ENCODE measurements at regions not wholly inside any gene's neighbourhood (a gene's known extent, or its start where the extent isn't known, plus 50 kb on each side); places are given as distances from the start of the nearest gene placed in this dataset.
"Not testable (repeated sequence)": the region's sequence is repeated elsewhere in the genome, so short reads cannot be mapped to it uniquely, and the experiment has no call there.

DNA sequence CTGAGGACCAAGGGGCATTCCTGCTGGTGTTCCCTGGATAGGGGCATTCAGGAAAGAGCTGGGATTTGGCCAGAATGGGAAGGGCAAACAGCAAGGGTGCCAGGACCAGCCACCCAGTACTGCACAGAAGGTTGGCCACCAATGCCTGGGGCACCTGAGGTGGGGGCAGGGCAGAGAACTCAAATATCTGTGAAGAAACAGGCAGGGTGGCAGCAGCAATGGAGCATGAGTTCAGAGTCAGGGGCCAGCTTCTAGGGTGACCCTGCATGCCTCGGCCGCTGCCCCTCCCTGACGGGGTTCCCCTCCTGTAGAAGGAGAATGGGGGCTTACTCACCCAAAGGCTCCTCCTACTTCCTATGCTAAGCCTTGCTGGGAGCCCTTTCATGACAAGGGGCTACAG, 79.3 kb upstream of the SHANK2 start:
- DNase-seq: no peak

DNA sequence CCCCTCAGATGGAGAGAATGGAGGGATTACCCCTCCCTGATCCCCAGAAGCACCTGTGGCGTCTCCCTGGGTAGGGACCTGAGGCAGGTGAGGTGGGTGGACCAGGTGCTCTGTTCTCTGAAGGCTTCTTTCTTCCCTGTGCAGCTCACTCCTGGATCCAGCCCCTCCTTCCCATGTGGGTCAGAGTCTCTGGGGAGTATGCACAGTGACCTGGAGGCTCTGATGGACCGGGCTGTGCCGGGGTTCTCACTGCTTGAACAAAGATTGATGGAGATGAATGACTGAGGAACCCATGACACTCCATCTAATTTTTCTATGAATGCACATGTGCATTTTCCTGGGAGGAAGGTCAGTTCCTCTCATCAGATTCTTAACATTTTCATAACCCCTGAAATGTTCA, 78.6 kb upstream of the SHANK2 start:
- DNase-seq: no peak

DNA sequence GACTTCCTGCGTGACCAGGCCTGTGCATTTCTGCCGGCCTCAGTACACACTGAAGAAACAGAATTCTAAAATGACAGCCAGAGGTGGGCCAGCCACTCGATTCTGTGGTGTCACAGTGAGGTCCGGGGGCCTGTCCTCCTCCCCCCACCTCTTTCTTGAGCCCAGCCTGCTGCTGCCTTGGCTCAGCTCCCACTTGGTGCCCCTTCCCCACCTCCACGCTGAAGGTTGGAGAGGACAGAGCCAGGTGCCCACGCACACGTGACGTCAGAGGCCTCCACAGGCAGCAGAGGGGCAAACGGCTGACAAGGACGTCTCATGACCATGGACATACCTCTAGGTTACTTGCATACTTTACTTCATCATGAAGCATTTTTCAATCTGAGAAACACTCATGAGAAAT, 78.0 kb upstream of the SHANK2 start:
- no peak for DNase-seq

DNA sequence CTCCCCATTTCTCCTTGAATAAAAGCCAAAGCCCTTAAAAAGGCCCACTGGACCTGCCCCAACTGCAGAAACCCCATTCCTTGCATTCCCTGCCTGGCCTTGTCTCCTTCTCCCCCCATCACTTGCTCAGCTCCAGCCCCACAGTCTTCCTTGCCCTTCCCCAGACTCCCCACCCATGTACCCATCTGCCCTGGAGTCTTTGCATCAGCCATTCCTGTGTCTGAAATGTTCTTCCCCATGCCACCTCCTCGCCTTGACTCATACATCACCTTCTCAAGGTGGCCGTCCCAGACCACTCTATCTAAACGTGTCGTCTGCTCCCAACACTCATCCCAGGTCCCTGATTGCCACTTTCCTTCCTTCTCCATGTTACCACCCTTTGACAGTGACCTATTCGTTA, 77.4 kb upstream of the SHANK2 start:
- no peak for DNase-seq

DNA sequence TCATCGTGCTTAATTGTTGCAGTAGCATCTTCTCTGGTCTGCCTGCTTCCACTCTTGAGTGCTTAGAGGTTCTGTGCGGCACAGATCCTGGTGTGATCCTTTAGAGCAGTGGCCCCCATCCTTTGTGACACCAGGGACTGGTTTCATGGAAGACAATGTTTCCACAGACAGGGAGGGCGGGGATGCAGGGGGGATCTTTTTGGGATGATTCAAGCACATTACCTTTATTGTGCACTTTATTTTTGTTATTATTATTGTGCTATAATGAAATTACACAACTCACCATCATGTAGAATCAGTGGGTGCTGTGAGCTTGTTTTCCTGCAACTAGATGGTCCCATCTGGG, 76.8 kb upstream of the SHANK2 start:
- DNase-seq: no peak

DNA sequence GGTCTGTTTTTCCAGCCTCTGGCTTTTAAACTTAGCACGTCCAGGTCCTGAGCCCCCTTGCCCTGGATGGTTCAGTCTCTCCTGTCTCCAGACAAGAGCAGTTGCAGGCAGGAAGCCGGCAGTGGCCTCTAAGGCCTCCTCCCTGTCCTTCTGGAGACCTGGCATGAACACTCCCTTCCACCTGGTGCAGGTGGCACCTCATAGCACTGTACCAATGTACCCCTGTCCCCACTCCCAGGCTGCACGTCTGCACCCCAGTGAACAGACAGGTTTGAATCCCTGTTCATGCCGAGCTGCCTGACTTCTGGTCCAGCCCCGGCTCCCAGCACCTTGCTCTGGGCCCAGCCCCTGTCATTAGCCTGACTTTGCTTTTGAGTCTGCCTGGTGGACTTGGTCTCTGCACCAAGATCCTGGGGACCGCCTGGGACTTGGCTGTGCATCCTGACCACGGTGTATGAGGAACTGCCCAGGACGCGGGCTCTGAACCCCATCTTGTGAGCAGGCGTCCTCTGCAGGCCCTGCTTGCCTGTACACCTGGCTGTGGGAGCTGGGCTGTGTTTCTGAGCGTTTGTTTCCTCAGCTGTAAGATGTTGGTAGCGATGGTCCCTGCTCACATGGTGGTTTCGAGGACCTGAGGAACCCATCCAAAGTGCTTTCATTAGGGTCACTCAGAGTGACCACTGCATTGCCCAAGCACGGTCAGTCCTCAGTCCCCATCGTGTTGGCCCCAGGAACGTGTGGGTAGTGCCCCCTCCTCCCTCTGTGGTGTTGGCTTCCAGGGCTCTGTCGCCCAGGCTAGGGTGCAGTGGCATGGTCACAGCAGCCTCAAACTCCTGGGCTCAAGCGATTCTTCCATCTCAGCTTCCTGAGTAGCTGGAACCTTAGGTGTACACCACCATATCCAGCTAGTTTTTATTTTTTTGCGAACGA, 75.0 kb upstream of the SHANK2 start:
- no peak for DNase-seq

DNA sequence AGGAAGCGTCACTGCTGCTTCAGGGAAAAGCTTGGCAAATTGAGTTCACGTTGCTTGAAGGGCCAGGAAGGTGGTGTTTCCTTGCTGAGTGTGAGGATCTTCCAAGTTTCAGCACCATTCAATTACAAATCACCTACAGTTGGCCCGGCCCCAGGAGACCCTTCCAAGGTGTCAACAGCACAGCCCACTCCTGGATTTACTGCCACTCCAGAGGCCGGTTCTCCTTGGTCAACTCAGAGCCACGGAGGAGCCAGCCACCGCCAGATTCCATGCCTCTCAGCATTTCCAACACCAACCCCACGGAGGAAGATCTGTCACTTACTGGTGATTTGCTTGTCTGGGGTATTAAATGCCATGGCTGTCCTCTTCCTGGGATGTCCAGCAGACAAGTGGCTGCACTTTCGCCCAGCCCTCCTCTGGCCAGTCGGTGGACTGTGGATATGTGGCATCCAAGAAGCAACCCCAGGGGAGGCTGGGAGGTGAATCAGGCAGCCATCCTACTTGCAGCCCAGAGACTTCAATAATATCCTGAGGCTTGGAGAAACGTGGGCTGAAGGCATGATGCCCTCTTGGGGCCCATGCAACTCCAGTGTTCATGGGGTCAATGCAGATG, 74.1 kb upstream of the SHANK2 start:
- DNase-seq: no peak

DNA sequence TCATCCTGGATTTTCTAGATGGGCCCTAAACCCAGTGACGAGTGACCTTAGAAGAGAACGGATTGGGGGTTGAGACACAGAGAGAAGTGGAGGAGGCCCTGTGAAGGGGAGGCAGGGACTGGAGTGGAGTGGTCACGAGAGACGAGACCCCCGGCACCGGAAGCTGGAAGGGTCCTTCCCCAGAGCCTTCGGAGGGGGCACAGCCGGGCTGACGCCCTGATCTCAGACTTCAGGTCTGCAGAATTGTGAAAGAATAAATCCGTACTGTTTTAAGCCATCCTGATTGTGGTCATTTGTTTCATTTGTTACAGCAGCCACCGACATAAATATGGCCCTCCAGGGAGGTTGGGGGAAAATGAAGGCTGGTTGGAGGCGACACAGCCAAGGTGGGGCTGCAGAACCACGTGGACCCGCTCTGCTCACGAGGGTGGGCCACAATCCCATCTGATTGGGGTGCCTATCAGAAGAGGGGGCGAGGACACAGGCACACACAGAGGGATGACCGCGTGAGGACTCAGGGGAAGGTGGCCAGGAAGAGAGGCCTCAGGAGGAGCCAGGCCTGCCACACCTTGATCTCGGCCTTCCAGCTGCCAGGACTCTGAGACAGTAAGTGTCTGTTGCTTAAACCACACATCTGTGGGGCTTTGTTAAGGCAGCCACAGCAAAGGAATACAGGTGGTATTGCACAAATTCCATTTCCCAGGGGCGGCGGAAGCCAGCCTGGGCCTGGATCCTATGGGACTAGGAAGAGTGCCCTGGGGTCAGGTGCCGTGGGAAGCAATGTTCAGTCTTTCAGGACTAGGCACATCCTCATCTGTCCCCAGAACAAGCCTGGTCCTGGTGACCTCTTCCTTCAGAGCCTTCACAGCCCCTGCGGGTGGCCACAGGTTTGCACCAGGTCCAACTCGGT, 73.3 kb upstream of the SHANK2 start:
- DNase-seq: no peak

DNA sequence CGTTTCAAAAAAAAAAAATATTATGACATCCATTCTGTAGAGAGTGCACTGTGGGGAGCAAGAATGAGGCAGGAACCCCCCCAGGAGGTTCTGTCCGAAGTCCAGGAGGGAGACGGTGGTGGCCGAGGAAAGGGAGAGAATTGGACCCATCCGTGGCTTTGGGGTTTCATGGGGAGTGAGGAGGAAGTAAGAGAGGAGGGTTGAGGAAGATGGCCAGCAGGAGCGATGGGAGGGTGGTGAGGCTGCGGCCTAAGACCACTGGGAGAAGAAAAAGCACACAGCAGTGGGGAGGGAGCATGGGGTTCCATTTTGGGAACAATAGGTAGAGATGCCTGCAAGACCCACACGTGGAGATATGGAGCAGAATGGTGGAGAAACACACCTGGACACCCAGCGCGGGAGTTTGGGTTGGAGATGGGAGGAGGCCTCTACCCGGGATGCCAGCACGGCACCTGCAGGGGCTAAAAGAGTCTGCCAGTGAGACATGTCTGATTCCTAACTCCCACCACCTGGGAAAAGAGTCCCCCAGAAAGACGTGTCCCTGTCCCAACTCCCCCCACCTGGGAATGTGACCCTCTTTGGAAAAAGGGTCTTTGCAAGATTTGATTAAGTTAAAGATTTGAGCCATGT, 72.5 kb upstream of the SHANK2 start:
- DNase-seq: no peak

DNA sequence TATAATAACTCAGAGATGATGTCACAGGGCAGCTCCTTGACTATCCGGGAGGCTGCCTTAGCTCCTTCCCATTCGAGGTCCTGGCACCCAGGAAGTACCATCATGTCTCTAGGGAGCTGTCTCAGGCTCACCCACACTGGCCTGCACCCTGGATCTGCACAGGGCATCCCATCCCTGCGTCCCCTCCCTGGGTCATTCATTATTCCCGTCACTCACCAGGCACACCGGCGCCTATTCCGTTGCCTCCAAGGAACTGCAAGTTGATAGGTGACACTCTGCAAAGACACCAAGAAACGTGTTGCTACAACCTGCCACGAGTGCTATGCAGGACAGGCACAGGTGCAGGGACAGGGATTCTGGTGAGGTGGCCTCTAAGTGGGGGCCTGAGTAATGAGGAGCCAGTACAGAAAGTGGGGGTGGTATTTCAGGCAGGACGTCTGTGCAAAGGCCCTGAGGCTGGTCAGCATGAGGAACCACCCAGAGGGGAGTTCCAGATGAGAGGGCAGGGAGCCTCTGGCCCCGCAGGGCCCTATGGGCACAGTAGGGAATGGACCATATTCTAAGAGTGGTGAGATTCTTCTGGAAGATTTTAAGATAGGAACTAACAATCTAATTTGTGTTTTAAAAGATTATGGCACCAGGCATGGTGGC, 71.6 kb upstream of the SHANK2 start:
- DNase-seq: no peak

DNA sequence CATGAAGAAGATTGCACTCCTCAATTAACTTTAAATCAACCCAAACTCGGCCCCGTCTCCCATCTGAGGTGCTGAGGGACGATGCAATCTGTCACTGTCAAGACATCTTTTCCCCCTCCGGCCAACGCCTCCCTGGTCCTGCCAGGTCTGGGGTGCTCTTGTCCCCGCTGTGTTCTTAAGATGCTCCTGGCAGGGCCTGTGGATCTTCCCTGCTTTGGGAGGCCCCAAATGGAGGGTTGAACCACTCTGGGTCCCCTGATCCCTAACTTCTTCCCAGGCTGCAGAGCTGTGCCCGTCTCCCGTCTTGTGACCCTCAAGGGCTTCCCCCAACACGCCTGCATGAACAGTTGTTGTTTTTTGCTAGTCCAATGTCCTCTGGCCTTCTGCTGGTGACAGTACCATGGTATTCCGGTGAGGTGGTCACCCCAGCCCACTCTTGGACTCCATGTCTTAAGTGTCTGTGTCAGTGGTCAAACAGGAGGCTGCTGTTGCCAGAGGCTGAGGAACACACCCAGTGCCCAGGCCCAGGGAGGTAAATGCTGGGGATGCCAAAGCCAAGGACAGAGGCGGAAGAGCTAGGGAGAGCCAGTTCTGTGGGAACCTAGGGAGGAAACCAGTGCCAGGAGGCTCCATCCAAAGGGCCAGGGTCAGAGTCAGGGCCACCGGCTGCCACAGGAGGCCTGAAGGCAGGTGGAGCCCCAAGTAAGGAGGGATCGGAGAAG, 70.6 kb upstream of the SHANK2 start:
- DNase-seq: no peak

DNA sequence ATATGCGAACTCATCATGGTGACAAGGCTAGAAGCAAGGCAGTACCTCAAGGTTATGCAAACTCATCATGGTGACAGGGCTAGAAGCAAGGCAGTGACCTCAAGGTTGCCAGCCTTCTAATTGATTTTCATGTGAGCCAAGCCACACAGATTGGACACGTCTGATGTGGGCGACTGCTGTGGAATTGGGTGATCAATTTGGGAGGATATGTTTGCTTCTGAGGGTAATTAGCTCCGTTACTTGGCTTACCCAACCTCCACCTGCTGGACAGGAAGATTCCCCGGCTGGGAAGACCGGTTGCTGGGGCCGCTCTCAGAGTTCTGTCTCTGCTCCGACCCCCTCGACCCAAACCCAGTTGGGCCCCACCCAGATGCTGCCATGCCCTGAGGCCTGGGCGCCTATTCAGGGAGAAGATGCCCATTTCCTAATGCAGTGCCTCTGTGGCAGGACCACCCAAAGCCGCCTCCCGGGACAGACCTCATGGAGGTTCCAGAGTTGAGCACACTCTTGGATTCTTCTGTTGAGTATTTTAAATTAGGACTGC, 69.9 kb upstream of the SHANK2 start:
- no peak for DNase-seq

DNA sequence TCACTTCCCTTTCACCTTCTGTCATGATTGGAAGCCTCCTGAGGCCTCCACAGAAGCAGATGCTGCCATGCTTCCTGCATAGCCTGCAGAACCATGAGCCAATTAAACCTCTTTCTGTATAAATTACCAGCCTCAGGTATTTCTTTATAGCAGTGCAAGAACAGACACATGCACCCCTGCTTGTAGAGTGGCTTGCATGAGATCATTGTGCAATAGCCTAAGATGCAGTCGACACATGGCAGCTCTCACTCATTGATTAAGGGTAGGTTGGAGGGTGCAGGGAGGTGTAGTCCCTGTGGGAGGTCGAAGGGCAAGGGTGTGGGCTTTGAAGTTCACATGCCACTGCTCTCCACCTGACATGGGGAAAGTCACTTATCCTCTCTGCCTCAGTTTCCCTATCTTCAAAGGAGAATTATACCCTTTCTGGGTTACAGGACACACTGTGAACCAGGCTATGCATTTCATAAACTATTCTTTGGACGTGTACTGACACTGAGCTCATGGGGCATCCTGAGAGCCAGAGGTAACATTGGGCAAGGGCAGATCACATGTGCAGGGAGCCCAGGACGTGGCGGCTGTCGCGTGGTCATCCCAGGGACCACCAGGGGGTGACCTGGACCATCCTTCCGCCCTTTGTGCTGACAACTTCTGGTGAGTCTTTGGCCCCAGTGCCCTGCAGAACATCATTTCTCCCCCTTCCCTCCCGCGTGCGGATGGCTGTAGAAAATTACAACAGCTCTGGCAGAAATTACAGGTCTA, 69.2 kb upstream of the SHANK2 start:
- no peak for DNase-seq

DNA sequence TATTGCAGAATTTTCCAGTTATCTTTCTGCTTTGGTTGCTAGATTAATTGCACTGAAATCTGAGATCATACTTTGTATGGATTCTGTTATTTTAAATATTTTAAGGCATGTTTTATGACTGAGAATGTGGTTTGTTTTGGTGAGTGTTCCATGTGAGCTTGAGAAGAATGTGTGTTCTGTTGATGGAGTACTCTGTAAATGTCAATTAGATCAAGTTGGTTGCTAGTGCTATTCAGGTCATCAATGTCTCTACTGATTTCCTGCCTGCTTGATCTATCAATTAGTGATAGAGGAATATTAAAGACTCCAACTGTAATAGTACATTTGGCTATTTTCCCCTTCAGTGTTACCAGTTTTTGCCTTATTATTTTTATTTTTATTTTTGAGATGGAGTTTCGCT, 64.3 kb upstream of the SHANK2 start:
- DNase-seq: no peak

DNA sequence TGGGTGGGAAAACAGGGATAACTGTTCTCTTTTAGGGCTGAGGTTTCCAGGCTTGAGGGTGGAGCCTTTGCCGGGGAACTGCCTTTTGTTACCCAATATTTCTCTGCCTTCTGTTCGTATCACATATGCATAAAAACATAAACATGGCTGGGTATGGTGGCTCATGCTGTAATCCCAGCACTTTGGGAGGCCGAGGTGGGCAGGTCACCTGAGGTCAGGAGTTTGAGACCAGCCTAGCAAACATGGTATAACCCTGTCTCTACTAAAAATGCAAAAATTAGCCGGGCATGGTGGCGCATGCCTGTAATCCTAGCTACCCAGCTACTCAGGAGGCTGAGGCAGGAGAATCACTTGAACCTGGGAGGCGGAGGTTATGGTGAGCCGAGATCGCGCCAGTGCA, 60.2 kb upstream of the SHANK2 start:
- not testable (repeated sequence) for DNase-seq

DNA sequence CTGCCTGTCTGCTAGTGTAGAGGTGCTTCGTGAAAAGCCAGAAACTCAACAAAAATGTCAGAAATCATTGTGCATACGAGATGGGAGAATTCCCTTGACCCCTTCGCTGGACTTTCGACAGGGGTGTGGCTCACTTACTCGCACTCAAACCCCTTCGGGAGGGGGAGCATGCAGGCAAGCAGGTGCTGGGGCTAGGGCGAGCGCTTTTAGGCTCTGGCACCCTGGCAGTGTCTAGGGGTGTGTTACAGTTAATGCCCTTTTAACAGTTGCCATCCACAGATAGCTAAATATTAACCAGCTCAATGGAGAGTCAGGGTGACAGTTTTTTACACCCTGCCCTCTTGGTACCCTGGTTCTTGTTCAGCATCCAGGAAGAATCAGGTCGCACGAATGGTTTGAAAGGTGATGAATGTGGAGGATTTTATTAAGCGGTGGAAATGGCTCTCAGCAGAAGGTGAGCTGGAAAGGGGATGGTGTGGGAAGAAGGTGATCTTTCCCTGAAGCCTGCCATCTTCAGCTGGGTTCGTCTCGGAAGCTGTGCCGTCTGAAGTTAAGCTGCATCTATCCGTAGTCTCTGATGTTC, 59.6 kb upstream of the SHANK2 start:
- no peak for DNase-seq

DNA sequence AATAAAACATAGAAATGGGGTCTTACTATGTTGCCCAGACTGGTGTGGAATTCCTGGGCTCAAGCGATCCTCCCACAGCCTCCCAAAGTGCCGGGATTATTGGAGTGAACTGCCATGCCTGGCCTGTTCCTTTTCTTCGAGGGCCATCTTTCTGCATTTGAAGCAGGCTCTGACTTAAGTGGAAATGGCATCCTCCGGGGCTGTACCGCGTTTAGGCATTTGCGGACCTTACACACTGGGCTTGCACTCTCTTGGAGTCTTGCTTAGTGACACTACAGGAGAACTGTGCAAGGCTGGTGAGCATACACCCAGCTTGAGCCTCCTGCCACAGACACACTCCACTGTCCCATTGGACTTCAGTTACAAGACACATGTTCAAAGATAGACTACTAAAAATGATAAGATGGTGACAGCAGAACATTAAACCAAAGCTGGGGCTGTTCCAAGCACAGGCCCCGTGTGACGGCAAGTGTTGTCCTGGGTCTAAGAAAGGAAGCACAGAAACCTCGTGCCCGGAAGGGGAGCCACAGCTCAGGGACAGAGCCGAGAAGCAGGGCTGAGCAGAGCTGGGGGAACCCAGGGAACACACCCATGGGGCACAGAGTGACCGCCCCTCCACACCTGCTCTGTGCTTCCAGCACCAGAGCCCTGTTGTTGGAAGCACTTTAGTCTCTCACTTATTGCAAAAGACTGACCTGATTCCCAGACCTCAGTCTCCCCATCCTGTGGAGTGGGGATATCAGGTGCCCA, 59.0 kb upstream of the SHANK2 start:
- DNase-seq: no peak

DNA sequence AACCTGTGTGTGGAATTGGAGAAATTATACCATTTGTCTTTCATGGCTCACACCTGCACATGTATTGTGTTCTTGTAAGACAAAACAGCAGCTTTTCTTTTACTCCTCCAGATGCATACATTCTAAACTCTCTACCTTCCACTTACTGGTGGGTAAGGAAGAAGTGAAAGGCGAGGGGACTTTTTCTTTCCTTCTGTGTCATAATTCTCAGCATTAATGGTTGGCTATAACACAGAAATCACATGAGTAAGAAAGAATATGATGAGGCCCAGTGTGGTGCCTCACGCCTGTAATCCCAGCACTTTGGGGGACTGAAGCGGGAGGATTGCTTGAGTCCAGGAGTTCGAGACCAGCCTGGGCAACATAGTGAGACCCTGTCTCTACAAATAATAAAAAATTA, 57.8 kb upstream of the SHANK2 start:
- no peak for DNase-seq

DNA sequence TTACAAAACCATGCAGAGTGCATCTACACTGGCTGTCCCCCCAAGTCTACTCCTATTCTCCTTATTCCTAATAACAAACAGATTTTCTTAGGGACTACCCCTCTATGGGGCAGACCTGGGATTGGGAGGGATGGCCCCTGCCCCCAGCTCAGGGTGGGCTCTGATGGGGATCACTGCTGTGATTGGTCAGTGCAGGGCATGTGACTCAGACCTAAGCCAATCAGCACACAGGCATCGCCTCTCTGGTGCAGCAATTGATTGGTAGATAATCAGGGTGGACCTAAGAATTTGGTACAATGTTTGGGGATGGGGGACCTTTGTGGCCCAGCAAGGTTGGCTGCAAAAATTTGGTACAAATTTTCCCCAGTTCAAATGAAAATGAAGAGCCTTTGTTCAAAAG, 57.2 kb upstream of the SHANK2 start:
- no peak for DNase-seq

DNA sequence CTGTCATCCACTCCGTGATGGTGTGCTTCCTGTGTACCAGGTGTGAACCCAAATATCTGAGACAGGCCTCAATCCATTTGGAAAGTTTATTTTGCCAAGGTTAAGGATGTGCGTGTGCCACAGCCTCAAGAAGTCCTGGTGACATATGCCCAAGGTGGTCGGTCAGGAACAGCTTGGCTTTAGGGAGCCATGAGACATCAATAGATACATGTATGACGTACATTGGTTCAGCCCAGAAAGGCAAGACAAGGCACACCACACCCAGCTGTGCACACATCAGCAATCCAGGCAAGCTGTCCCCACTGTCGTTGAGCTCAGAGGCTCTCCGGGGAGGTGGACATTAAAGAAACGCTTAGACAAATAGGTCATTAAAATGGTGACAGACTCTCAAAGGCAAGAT, 56.8 kb upstream of the SHANK2 start:
- no peak for DNase-seq
